ENCODE measurements at regions not wholly inside any gene's neighbourhood (a gene's known extent, or its start where the extent isn't known, plus 50 kb on each side); places are given as distances from the start of the nearest gene placed in this dataset.

DNA sequence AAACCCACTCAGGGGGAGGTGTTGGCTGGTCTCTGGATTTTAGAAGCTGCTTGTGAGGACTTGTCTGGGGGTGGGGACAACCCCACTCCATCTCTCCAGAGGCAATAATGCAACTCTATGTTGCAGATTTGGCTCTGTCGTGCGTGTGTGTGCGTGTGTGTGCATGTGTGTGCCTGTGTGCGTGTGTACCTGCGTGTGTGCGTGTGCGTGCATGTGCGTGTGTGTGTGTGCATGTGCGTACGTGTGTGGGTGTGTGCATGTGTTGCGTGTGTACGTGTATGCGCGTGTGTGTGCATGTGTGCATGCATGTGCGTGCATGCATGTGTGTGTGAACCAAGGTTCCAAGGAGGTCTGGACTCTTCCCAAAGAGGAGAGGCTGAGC, 120.4 kb upstream of the LHX1 start:
- no peak overlapping the region for H3K4me3 ChIP-seq (ENCODE audit: low read length)
- no TSS peak for BruUV-seq (replicated peaks)
- ATAC-seq (no peak), DNase-seq (no peak)
- no peaks in the 10 kb centered on the region for H3K4me1 ChIP-seq (ENCODE audit: insufficient read depth, low read length)
- H4K20me1 ChIP-seq (ENCODE audit: low read length), result no peaks in the 10 kb centered on the region
- H3K9me3 ChIP-seq (ENCODE audit: low read length), result no peaks in the 10 kb centered on the region
- peaks cover 24% of the 10 kb centered on the region for H3K27me3 ChIP-seq (ENCODE audit: low read length)
- no peaks in the 10 kb centered on the region for H3F3A ChIP-seq (ENCODE audit: low read length, unreplicated experiment)
- H3K4me2 ChIP-seq (ENCODE audit: low read length), result no peak overlapping the region
- no peaks in the 10 kb centered on the region for H3K79me2 ChIP-seq (ENCODE audit: low read length)
- H3K36me3 ChIP-seq (ENCODE audit: low read depth, low read length), result no peaks in the 10 kb centered on the region
- ChIA-PET POLR2A (ENCODE audit: unreplicated experiment) (no interaction called here), CTCF (no interaction called here)
- intact Hi-C loops (cut with micrococcal nuclease), result no loop called here
- no peaks in the 10 kb centered on the region for H3K9me2 ChIP-seq (replicated peaks; ENCODE audit: low read length)
- H3K9ac ChIP-seq (ENCODE audit: low read length), result no peak overlapping the region
- H2AFZ ChIP-seq (ENCODE audit: low read length), result no peak overlapping the region
- TF ChIP-seq EZH2phosphoT487 (IDR thresholded peaks at IDR 0.05; ENCODE audit: borderline replicate concordance, low read length) (no peak), EZH2 (IDR thresholded peaks at IDR 0.05; ENCODE audit: low read length, unreplicated experiment) (no peak)
- TF ChIP-seq, protein P1, sequence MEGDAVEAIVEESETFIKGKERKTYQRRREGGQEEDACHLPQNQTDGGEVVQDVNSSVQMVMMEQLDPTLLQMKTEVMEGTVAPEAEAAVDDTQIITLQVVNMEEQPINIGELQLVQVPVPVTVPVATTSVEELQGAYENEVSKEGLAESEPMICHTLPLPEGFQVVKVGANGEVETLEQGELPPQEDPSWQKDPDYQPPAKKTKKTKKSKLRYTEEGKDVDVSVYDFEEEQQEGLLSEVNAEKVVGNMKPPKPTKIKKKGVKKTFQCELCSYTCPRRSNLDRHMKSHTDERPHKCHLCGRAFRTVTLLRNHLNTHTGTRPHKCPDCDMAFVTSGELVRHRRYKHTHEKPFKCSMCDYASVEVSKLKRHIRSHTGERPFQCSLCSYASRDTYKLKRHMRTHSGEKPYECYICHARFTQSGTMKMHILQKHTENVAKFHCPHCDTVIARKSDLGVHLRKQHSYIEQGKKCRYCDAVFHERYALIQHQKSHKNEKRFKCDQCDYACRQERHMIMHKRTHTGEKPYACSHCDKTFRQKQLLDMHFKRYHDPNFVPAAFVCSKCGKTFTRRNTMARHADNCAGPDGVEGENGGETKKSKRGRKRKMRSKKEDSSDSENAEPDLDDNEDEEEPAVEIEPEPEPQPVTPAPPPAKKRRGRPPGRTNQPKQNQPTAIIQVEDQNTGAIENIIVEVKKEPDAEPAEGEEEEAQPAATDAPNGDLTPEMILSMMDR (conservative IDR thresholded peaks at IDR 0.05; ENCODE audit: low read depth, low read length), result no peak
- no peak overlapping the region for H3K27ac ChIP-seq (ENCODE audit: low read length)

DNA sequence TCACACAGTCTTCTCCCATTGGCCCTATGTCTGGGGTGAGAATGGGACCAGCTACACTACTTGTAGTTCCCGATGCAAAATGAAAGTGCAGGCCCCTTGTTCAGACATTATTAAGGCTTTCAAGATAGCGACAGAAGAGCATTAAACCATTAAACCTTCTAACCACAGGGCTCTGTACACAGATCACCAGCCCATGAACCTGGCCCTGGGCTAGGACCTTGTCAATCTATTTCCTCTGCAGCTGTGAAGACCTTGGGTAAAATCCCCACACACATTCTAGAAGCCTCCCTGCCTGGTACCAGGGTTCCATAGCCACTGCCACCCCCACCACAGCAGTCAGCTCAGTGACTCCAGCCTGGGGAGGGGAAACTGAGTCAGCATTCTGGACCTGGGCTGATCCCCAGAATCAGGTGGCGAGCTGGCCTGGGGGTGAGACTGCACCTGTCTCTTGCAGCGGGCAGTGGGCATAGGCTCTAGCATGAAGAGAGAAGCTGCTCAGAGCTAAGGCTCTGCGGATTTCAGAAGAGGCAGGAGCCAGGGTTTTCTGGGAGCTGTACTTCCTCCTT, 119.7 kb upstream of the LHX1 start:
- Histone ChIP-seq H3K36me3 (ENCODE audit: low read depth, low read length) (no peaks in the 10 kb centered on the region), H3K4me2 (ENCODE audit: low read length) (no peak overlapping the region), H3F3A (ENCODE audit: low read length, unreplicated experiment) (no peaks in the 10 kb centered on the region), H3K9me3 (ENCODE audit: low read length) (no peaks in the 10 kb centered on the region), H3K9ac (ENCODE audit: low read length) (no peak overlapping the region), H3K27ac (ENCODE audit: low read length) (no peak overlapping the region), H3K9me2 (replicated peaks; ENCODE audit: low read length) (no peaks in the 10 kb centered on the region), H3K4me3 (ENCODE audit: low read length) (no peak overlapping the region), H2AFZ (ENCODE audit: low read length) (no peak overlapping the region), H3K79me2 (ENCODE audit: low read length) (no peaks in the 10 kb centered on the region), H3K4me1 (ENCODE audit: insufficient read depth, low read length) (no peaks in the 10 kb centered on the region), H3K27me3 (ENCODE audit: low read length) (peaks cover 24% of the 10 kb centered on the region), H4K20me1 (ENCODE audit: low read length) (no peaks in the 10 kb centered on the region)
- POLR2A ChIA-PET (ENCODE audit: unreplicated experiment), result no interaction called here
- intact Hi-C loops (cut with micrococcal nuclease), result no loop called here
- ATAC-seq (no peak), DNase-seq (no peak)
- CTCF ChIA-PET, result no interaction called here
- no TSS peak for BruUV-seq (replicated peaks)
- TF ChIP-seq EZH2phosphoT487 (IDR thresholded peaks at IDR 0.05; ENCODE audit: borderline replicate concordance, low read length) (no peak), EZH2 (IDR thresholded peaks at IDR 0.05; ENCODE audit: low read length, unreplicated experiment) (no peak)
- TF ChIP-seq, protein P1 (conservative IDR thresholded peaks at IDR 0.05; ENCODE audit: low read depth, low read length), result no peak

DNA sequence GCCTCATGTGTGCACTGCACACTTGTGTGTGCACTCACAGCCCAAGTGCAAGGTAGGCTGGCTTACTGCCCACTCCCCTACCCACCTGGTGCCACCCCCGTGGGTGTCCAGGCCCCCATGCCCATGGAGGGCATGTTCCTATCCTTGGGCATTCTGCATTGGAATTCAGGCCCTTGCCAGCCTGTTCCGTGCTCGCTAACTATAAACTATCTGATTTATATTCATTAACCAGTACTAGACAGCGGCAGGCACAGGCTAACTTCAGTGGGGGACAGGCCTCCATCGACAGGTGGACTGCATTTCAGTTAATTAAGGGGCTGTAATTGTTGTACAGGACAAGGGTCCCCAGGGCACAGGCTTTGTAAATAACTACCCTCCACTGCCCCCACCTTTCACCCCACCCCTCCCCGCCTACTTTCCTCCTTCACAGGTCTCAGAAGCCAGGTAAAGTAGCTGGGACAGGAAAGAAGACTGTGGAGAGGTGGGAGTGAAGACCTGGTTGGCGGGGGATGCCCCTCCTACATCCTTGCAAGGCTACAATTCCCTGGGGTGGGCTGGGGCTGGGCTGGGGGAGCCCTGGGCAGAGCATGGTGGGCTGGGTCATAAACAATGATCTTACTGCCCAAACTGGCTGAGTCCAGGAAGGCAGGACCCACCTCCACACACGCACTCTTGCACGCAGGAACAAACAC, 119.0 kb upstream of the LHX1 start:
- Histone ChIP-seq H3K27me3 (ENCODE audit: low read length) (peaks cover 24% of the 10 kb centered on the region), H3K4me3 (ENCODE audit: low read length) (no peak overlapping the region), H3K9me2 (replicated peaks; ENCODE audit: low read length) (no peaks in the 10 kb centered on the region), H4K20me1 (ENCODE audit: low read length) (no peaks in the 10 kb centered on the region), H3K9me3 (ENCODE audit: low read length) (no peaks in the 10 kb centered on the region), H3K79me2 (ENCODE audit: low read length) (no peaks in the 10 kb centered on the region), H3K36me3 (ENCODE audit: low read depth, low read length) (no peaks in the 10 kb centered on the region), H2AFZ (ENCODE audit: low read length) (no peak overlapping the region), H3K27ac (ENCODE audit: low read length) (no peak overlapping the region), H3K9ac (ENCODE audit: low read length) (no peak overlapping the region), H3K4me1 (ENCODE audit: insufficient read depth, low read length) (no peaks in the 10 kb centered on the region), H3K4me2 (ENCODE audit: low read length) (no peak overlapping the region), H3F3A (ENCODE audit: low read length, unreplicated experiment) (no peaks in the 10 kb centered on the region)
- TF ChIP-seq EZH2phosphoT487 (IDR thresholded peaks at IDR 0.05; ENCODE audit: borderline replicate concordance, low read length), result no peak
- TF ChIP-seq, protein P1 (conservative IDR thresholded peaks at IDR 0.05; ENCODE audit: low read depth, low read length), result no peak
- intact Hi-C loops (cut with micrococcal nuclease), result no loop called here
- DNase-seq (no peak), ATAC-seq (no peak)
- ChIA-PET CTCF (interaction anchor here (0.6 kb wide), 1 partner anchor 87 kb away, joined by 3 read pairs; no protein-coding TSS in a partner anchor), POLR2A (ENCODE audit: unreplicated experiment) (no interaction called here)
- no TSS peak for BruUV-seq (replicated peaks)
